ENCODE measurements at regions not wholly inside any gene's neighbourhood (a gene's known extent, or its start where the extent isn't known, plus 50 kb on each side); places are given as distances from the start of the nearest gene placed in this dataset.
"Not testable (repeated sequence)": the region's sequence is repeated elsewhere in the genome, so short reads cannot be mapped to it uniquely, and the experiment has no call there.

DNA sequence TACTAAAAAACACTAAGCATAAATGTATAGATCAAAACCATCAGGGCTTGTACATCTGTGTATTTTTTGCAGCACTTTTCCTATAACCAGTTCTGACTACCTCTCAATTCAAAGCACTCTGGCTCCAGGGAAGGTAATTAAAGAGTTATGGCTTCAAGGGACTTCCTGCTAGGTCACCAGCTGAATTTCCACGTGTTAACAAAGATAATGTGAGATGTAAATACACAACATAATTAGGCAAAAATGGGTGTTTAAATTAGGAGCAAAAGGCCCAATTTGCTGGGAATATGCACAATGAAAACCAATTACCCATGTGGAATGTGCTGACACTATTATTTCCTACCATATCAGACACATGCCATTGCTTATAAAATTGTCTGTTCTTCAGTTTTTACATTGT, 513.4 kb upstream of the FLRT2 start:
- no peak for DNase-seq (ENCODE audit: low read depth in 1 of 2, low spot score in 1 of 2)
- Histone ChIP-seq H3K27ac (no peak overlapping the region), H3K4me3 (no peak overlapping the region), H3K9me3 (no peaks in the 10 kb centered on the region), H3K4me2 (no peak overlapping the region), H3K4me1 (no peaks in the 10 kb centered on the region)
- CTCF ChIA-PET, result no interaction called here
- WGBS (ENCODE audit: missing lambda C conversion rate), result 0% methylated on average over 1 of the region's 1 CpG
- no peak for TF ChIP-seq GATA3 (IDR thresholded peaks at IDR 0.05; ENCODE audit: borderline replicate concordance)
- TF ChIP-seq ZSCAN20 (CRISPR knock-in tag; IDR thresholded peaks at IDR 0.05), result no peak
- TF ChIP-seq, protein P1, sequence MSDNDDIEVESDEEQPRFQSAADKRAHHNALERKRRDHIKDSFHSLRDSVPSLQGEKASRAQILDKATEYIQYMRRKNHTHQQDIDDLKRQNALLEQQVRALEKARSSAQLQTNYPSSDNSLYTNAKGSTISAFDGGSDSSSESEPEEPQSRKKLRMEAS (IDR thresholded peaks at IDR 0.05), result no peak
- no peak for TF ChIP-seq FOXS1 (CRISPR knock-in tag; IDR thresholded peaks at IDR 0.05)
- no peak for TF ChIP-seq EP300 (IDR thresholded peaks at IDR 0.05)
- ATAC-seq, result no peak
- no peak for FAIRE-seq
- POLR2A ChIA-PET, result no interaction called here

DNA sequence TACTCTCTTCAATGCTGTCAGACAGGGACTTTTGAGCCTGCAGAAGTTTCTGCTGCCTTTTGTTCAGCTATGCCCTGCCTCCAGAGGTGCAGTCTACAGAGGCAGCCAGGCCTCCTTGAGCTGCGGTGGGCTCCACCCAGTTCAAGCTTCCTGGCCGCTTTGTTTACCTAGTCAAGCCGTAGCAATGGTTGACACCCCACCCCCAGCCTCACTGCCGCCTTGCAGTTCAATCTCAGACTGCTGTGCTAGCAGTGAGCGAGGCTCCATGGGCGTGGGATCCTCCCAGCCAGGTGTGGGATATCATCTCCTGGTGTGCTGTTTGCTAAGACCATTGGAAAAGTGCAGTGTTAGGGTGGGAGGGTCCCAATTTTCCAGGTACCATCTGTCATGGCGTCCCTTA, 506.1 kb upstream of the FLRT2 start:
- H3K9me3 ChIP-seq; H3K27ac ChIP-seq; CTCF ChIA-PET; ATAC-seq; H3K4me2 ChIP-seq; H3K4me3 ChIP-seq; H3K4me1 ChIP-seq; FAIRE-seq; POLR2A ChIA-PET; DNase-seq (ENCODE audit: low read depth in 1 of 2, low spot score in 1 of 2): not testable (repeated sequence)
- WGBS (ENCODE audit: missing lambda C conversion rate), result 0% methylated on average over 3 of the region's 7 CpGs

DNA sequence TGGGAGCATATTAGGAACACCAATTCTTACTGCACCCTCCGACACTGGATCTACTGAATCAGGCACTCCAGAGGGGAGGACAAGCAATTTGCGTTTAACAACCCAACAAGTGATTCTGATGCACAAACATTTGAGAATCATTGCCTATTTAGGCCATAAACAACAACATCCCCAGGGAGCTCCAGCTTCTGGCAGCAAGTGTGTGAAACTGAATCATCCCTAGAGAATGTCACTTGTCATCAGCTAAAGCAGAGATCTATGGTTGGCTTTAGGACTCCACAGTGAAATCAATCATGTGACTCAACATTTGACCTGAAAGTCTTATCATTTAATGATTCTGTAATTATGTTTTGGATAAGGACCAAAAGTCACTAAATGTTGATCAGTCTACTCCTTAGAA, 505.0 kb upstream of the FLRT2 start:
- POLR2A ChIA-PET, result no interaction called here
- TF ChIP-seq EP300 (IDR thresholded peaks at IDR 0.05) (no peak), CEBPB (IDR thresholded peaks at IDR 0.05) (no peak)
- Histone ChIP-seq H3K4me3 (no peak overlapping the region), H3K4me1 (no peaks in the 10 kb centered on the region), H3K27ac (no peak overlapping the region), H3K4me2 (no peak overlapping the region), H3K9me3 (no peaks in the 10 kb centered on the region)
- DNase-seq (ENCODE audit: low read depth in 1 of 2, low spot score in 1 of 2), result no peak
- FAIRE-seq, result no peak
- no peak for ATAC-seq
- WGBS (ENCODE audit: missing lambda C conversion rate), result 20% methylated on average over 2 of the region's 2 CpGs
- CTCF ChIA-PET, result interaction anchor here (0.6 kb wide), 2 partner anchors 96 to 527 kb away, joined by 3 read pairs; no protein-coding TSS in a partner anchor

DNA sequence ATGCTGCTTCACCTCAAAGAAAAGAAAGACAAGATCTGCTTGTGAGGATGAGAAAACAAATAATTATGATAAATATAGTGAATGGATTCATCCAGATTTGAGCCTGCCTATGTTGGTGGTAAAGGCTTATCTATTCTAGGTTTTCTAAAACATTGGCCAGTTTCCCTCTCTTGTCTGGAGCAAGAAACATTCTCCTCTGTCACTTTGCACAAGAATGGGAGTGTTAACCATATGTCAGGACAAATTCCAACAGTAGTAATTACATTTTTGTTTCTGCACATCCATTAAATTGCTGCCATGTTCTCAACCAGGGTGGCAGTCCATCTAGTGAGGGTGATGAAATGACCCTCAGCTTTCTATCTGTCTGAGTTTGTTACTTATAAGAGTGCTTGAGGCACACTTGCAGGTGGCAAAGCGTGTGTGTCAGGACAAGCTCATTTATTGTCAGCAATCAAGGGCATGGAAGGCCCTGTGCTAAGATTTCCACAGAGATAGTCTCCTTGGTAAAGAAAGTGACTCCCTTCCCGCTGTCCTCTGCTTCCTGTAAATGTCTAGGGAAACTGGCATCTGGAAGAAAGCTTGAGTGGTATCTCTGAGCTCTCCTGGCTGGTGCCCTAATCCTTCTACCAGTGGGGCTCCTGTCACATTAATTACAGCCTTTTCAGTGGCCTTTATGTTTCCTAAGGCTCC, 502.1 kb upstream of the FLRT2 start:
- Histone ChIP-seq H3K4me3 (no peak overlapping the region), H3K27ac (no peak overlapping the region), H3K9me3 (no peaks in the 10 kb centered on the region), H3K4me1 (no peaks in the 10 kb centered on the region), H3K4me2 (no peak overlapping the region)
- no peak for FAIRE-seq
- ATAC-seq, result no peak
- WGBS (ENCODE audit: missing lambda C conversion rate), result 33% methylated on average over 2 of the region's 2 CpGs
- ChIA-PET POLR2A (no interaction called here), CTCF (no interaction called here)
- TF ChIP-seq, protein P1 (IDR thresholded peaks at IDR 0.05), result no peak
- no peak for TF ChIP-seq HOXB13 (CRISPR knock-in tag; IDR thresholded peaks at IDR 0.05; ENCODE audit: low read depth)
- no peak for TF ChIP-seq REST (IDR thresholded peaks at IDR 0.05)
- DNase-seq (ENCODE audit: low read depth in 1 of 2, low spot score in 1 of 2), result no peak

GRCh38 chr14:85037411-85037810, 492.5 kb upstream of the FLRT2 start:
- FAIRE-seq (no peak), ATAC-seq (no peak), DNase-seq (ENCODE audit: low read depth in 1 of 2, low spot score in 1 of 2) (no peak)
- POLR2A ChIA-PET, result no interaction called here
- Histone ChIP-seq H3K4me2 (no peak overlapping the region), H3K27ac (no peak overlapping the region), H3K4me3 (no peak overlapping the region), H3K9me3 (no peaks in the 10 kb centered on the region), H3K4me1 (no peaks in the 10 kb centered on the region)
- CTCF ChIA-PET, result no interaction called here
- TF ChIP-seq TFCP2L1 (CRISPR knock-in tag; IDR thresholded peaks at IDR 0.05) (no peak), E2F6 (IDR thresholded peaks at IDR 0.05; ENCODE audit: borderline replicate concordance, low read depth) (no peak), HOXB13 (CRISPR knock-in tag; IDR thresholded peaks at IDR 0.05; ENCODE audit: low read depth) (no peak), KDM5A (IDR thresholded peaks at IDR 0.05) (no peak), CBX8 (IDR thresholded peaks at IDR 0.05) (no peak), RCOR1 (IDR thresholded peaks at IDR 0.05; ENCODE audit: low read depth, low read length) (no peak), BHLHE40 (IDR thresholded peaks at IDR 0.05; ENCODE audit: low read depth, low read length) (no peak), MYC (IDR thresholded peaks at IDR 0.05; ENCODE audit: borderline replicate concordance, low read length) (no peak), MAZ (IDR thresholded peaks at IDR 0.05; ENCODE audit: borderline replicate concordance, low read depth, low read length) (no peak), NR3C1 (IDR thresholded peaks at IDR 0.05) (no peak)
- TF ChIP-seq, protein P2, sequence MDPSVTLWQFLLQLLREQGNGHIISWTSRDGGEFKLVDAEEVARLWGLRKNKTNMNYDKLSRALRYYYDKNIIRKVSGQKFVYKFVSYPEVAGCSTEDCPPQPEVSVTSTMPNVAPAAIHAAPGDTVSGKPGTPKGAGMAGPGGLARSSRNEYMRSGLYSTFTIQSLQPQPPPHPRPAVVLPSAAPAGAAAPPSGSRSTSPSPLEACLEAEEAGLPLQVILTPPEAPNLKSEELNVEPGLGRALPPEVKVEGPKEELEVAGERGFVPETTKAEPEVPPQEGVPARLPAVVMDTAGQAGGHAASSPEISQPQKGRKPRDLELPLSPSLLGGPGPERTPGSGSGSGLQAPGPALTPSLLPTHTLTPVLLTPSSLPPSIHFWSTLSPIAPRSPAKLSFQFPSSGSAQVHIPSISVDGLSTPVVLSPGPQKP (IDR thresholded peaks at IDR 0.05; ENCODE audit: low read depth, low read length), result no peak
- WGBS (ENCODE audit: missing lambda C conversion rate), result 27% methylated on average over 2 of the region's 2 CpGs
